ENCODE measurements at regions not wholly inside any gene's neighbourhood (a gene's known extent, or its start where the extent isn't known, plus 50 kb on each side); places are given as distances from the start of the nearest gene placed in this dataset.

GRCh38 chr7:85736085-85736484 is 549.2 kb upstream of the SEMA3D start:
- no peak for TF ChIP-seq CTCF (conservative IDR thresholded peaks at IDR 0.05; ENCODE audit: low read length)
- TF ChIP-seq EZH2phosphoT487 (IDR thresholded peaks at IDR 0.05; ENCODE audit: borderline replicate concordance) = no peak

All from Loucy (cell line).